ENCODE measurements at regions not wholly inside any gene's neighbourhood (a gene's known extent, or its start where the extent isn't known, plus 50 kb on each side); places are given as distances from the start of the nearest gene placed in this dataset.

- peak; percentile 9 for DNase-seq
Measured at GRCh38 chr9:64560833-64561232, 724.2 kb downstream of the FOXD4L5 start.

Data from activated CD8-positive, alpha-beta memory T cell treated with anti-CD3 and anti-CD28 coated beads for 24 hours (primary cell).